Ascending aorta (tissue), 2 donors: ENCODE measurements at regions not wholly inside any gene's neighbourhood (a gene's known extent, or its start where the extent isn't known, plus 50 kb on each side); places are given as distances from the start of the nearest gene placed in this dataset.

Experiments
- DNase-seq, 2 donors: peaks; one replicate each; pipeline ENCODE4 v3.0.0-alpha.2; 2019; ENCODE audit warnings: low spot score in 2 of 2
- H3K27ac ChIP-seq, 2 donors: fragments of 200-600 bp; sonication (generic); one replicate each; pipeline ENCODE4 v1.5.1; 2016 to 2017; ENCODE audit warnings: mild to moderate bottlenecking in 1 of 2
- H3K27me3 ChIP-seq: fragments of 200-600 bp; sonication (generic); one replicate; pipeline ENCODE4 v1.5.1; 2017
- H3K36me3 ChIP-seq, 2 donors: fragments of 200-600 bp; sonication (generic); one replicate each; pipeline ENCODE4 v1.5.1; 2016
- H3K4me1 ChIP-seq, 2 donors: fragments of 200-600 bp; sonication (generic); one replicate each; pipeline ENCODE4 v1.5.1; 2016 to 2017; ENCODE audit warnings: mild to moderate bottlenecking in 1 of 2
- H3K4me3 ChIP-seq, 2 donors: fragments of 200-600 bp; sonication (generic); one replicate each; pipeline ENCODE4 v1.5.1; 2016 to 2017; ENCODE audit warnings: mild to moderate bottlenecking in 1 of 2
- H3K9me3 ChIP-seq, 2 donors: fragments of 200-600 bp; sonication (generic); one replicate each; pipeline ENCODE4 v1.5.1; 2016
- CTCF ChIP-seq, 3 experiments: fragments of 200-600 bp in 2 of 3; fragments of 450-650 bp in 1 of 3; sonication (generic) in 2 of 3; IDR thresholded peaks; one replicate each; pipeline ENCODE4 v1.5.1; 2016 to 2019; ENCODE audit warnings: antibody characterized with exemption in 3 of 3, mild to moderate bottlenecking in 1 of 3, moderate library complexity in 1 of 3
- intact Hi-C: fragments of 100-400 bp; cut with DNase I; formaldehyde crosslinking; loops from one replicate; pipeline ENCODE4 v1.15.1; 2023

DNA sequence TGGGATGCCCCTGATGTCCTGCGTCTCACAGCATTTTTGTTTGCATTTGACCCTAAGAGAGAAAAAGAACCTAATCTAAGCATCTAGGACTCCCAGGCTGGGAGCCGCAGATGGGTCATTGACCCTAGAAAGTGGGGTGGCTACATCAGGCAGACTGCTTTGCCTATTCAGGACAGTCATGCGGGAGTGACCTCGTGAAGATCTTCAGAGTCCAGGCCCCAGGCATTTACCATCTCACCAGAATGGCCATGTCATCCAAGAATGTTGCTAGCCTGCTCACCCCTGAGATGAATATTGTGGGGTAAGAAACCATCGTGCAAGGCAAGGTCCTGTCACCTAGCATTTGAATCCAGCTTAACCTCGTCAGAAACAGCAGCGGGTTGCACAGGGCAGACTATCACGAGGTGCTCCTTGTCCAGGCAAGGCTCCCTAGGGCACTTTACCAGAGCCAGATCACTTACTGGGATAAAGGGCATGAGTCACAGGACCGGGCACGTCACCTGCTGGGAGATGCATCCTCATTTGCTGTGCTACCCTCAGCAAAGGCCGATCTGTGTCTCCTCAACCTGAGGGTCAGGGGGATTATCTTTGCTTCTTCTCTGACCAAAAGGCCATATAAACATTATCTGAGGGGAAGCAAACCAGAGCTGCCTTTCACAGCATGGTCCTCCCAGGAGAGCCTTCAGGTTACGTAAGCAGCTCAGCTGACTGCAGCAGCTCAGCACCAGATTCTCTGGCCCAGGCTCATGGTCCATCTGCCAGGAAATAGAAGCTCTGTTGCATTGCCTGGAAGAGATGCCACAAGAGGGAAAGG, 162.3 kb downstream of the ACKR3 start:
- no peak for TF ChIP-seq CTCF (IDR thresholded peaks at IDR 0.05)
- peaks cover 0 to 10% of the 10 kb centered on the region in 2 donors for H3K4me1 ChIP-seq
- H3K27ac ChIP-seq = peak overlapping the region; percentile 42 to 61
- no peak overlapping the region for H3K4me3 ChIP-seq
- intact Hi-C loops = loop anchor here (1.0 to 5.0 kb wide), 4 partner anchors 45 to 155 kb away; no protein-coding TSS in a partner anchor
- H3K36me3 ChIP-seq = no peaks in the 10 kb centered on the region
- no peaks in the 10 kb centered on the region for H3K9me3 ChIP-seq
- no peaks in the 10 kb centered on the region for H3K27me3 ChIP-seq
- peak; percentile 46 to 88 for DNase-seq

DNA sequence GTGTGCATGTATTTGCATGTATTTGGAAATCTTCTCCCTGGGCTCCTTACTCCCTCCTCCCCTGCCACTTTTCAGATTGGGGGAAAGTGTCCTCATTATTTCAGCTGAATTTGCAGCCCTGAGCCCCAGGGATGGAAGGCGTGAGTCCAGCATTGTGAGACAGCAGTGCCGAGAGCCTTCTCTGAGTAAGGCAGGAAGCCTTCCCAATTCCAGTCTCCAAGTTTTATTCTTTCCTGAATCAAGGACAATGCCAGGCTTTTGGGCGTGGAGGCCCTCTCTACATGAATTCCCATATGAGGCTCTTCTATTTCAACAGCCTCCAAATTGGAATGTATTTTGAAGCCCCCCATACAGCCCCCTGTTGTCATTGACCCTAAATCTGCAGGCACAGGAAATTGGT, 163.5 kb downstream of the ACKR3 start:
- H3K36me3 ChIP-seq = no peaks in the 10 kb centered on the region
- intact Hi-C loops = loop anchor here (2.0 to 5.0 kb wide), 3 partner anchors 44 to 99 kb away; no protein-coding TSS in a partner anchor
- DNase-seq = no peak
- no peak for TF ChIP-seq CTCF (IDR thresholded peaks at IDR 0.05)
- no peak overlapping the region for H3K4me3 ChIP-seq
- H3K4me1 ChIP-seq = peaks cover 0 to 10% of the 10 kb centered on the region in 2 donors
- no peaks in the 10 kb centered on the region for H3K27me3 ChIP-seq
- H3K27ac ChIP-seq = no peak overlapping the region
- H3K9me3 ChIP-seq = no peaks in the 10 kb centered on the region

GRCh38 chr2:236735825-236736238, 166.2 kb downstream of the ACKR3 start:
- Histone ChIP-seq H3K27me3 (no peaks in the 10 kb centered on the region), H3K9me3 (no peaks in the 10 kb centered on the region), H3K4me3 (no peak overlapping the region), H3K4me1 (peaks cover 0 to 10% of the 10 kb centered on the region in 2 donors), H3K36me3 (no peaks in the 10 kb centered on the region), H3K27ac (no peak overlapping the region)
- TF ChIP-seq CTCF (IDR thresholded peaks at IDR 0.05) = no peak
- DNase-seq = no peak
- intact Hi-C loops = no loop called here

DNA sequence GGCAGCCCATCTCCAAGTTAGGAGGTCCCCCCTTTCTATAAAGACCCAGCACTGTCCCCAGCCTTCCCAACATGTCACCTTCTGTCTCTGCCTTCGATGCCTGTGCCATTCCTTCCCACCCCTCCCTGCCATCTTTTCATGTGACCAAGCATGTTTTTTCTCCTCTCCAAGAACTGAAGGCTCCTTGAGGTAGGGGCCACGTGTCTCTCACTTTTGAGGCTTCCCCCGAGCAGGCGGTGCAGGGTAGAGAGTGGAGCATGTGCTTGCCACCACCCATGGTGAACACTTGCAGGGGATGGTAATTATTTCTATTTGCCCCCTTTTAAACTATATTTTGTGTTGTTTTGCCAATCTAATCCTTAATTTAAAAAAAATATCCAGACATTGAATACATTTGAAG, 168.4 kb downstream of the ACKR3 start:
- Histone ChIP-seq H3K27me3 (no peaks in the 10 kb centered on the region), H3K9me3 (no peaks in the 10 kb centered on the region), H3K36me3 (no peaks in the 10 kb centered on the region), H3K27ac (no peak overlapping the region), H3K4me3 (no peak overlapping the region), H3K4me1 (no peaks in the 10 kb centered on the region)
- intact Hi-C loops = no loop called here
- TF ChIP-seq CTCF (IDR thresholded peaks at IDR 0.05) = no peak
- no peak for DNase-seq

- no peaks in the 10 kb centered on the region for H3K36me3 ChIP-seq
- no peaks in the 10 kb centered on the region for H3K4me1 ChIP-seq
- no peaks in the 10 kb centered on the region for H3K27me3 ChIP-seq
- no peak for TF ChIP-seq CTCF (IDR thresholded peaks at IDR 0.05)
- DNase-seq = no peak
- H3K9me3 ChIP-seq = no peaks in the 10 kb centered on the region
- no peak overlapping the region for H3K4me3 ChIP-seq
- intact Hi-C loops = no loop called here
- no peak overlapping the region for H3K27ac ChIP-seq
Measured at GRCh38 chr2:236738896-236739295, 169.3 kb downstream of the ACKR3 start.
